GM12864 (cell line): ENCODE measurements at regions not wholly inside any gene's neighbourhood (a gene's known extent, or its start where the extent isn't known, plus 50 kb on each side); places are given as distances from the start of the nearest gene placed in this dataset.

Source experiments
- DNase-seq: peaks from one replicate; pipeline ENCODE4 v3.0.0-alpha.2; 2011; ENCODE audit warnings: low read depth
- H3K4me3 ChIP-seq: 2 replicates; pipeline ENCODE4 v1.5.1; 2011; ENCODE audit warnings: mild to moderate bottlenecking, low read depth, low read length, control low read depth
- TF ChIP-seq, protein P1 (sequence below): IDR thresholded peaks from 2 replicates; pipeline ENCODE4 v1.5.1; 2011; ENCODE audit warnings: low read depth, mild to moderate bottlenecking, moderate library complexity, low read length, control low read depth, inconsistent platforms; ENCODE audit errors: missing control alignments

DNA sequence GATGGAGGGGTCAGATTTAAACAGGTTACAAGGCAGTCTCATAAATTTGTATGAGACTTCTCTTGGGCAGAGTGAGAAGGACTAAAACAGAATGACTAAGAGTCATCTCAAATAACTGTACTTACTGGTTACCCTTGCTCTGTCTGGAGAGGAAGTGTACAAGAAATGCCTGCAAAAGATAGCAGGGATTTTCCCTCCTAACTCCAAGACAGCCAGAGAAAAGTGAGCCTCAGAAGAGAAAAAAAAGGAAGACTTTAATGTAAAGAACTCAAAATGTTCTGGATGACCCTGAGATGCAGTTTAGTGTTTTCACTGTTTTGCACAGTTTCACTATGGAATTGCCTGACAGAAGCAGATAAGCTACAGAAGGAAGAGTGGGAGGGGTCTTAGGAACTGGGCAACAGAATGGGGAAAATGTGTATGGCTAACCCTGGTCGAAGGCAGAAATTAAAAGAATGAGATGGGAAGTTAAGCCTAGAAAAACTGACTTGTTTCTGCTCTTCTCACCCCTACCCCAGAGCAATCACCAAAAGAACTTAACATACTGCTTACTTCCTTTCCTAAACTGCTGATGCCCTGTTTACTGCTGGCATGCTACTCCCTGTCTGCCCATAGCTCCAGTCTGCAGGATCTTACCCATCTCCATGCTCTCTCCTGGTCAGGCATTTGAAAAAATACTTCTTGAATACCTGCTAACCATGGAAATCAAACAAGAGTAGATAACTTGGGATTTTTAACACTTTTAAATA, 98.1 kb upstream of the MARCKS start:
- DNase-seq = no peak
- TF ChIP-seq, protein P1, sequence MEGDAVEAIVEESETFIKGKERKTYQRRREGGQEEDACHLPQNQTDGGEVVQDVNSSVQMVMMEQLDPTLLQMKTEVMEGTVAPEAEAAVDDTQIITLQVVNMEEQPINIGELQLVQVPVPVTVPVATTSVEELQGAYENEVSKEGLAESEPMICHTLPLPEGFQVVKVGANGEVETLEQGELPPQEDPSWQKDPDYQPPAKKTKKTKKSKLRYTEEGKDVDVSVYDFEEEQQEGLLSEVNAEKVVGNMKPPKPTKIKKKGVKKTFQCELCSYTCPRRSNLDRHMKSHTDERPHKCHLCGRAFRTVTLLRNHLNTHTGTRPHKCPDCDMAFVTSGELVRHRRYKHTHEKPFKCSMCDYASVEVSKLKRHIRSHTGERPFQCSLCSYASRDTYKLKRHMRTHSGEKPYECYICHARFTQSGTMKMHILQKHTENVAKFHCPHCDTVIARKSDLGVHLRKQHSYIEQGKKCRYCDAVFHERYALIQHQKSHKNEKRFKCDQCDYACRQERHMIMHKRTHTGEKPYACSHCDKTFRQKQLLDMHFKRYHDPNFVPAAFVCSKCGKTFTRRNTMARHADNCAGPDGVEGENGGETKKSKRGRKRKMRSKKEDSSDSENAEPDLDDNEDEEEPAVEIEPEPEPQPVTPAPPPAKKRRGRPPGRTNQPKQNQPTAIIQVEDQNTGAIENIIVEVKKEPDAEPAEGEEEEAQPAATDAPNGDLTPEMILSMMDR = no peak
- H3K4me3 ChIP-seq = no peak overlapping the region

DNA sequence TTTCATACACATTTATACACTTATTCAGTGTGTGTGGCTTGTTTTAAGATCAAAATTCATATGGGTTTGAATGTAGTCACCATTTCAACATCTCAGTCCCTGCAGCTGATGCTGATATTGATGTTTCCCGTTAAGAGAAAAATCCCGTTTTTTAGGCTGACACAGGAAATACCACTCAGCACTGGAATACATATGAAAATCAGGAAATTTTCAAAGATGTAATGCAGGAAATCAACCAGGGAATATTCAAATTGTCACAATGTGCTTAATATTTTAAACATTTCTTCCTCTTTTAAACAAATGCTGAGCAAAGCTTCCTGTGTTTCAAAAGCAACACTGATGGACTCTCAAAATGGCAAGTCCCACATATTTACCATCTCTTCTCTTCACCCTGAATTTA, 94.5 kb upstream of the MARCKS start:
- DNase-seq = no peak
- no peak overlapping the region for H3K4me3 ChIP-seq
- TF ChIP-seq, protein P1 = no peak

DNA sequence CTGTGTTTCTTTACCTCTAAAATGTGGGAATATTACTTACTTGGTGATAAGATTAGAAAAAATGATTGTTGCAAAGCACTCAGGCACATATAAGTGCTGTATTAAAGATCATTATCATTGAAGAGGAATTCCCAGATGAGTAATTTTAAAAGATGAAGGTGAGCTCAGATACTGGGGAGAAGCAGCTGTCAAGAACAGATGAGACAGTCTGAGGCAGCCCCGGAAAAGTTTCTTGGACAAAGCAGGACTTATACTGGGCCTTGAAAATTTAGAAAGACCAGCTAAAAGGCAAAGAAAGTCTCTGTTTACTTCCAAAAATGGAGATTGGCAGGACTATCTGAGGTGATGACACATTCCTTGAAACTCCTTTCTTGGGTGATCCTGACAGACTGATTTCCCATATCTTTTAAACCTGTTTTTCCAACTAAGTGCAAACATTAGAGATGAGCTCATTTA, 93.8 kb upstream of the MARCKS start:
- DNase-seq = no peak
- H3K4me3 ChIP-seq = no peak overlapping the region
- TF ChIP-seq, protein P1 = no peak

DNA sequence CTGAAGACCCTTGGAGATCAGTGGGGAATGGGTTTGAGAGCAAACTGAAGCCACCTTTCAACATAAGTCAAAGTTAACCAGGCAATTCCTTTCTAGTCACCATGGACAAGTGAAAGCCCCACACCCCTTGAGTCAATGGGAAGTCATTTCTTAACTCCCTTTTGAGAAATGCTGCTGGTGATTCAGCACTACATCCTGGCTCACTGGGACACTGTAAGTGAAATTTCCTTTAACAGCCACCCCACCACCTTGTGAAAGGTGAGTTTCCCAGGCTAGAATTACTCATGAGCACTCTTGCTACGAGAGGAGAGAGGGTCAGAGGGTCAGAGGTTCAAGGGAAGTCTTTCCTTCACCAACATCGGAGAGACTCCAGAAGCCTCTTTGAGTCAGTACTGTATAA, 93.3 kb upstream of the MARCKS start:
- TF ChIP-seq, protein P1 = no peak
- peak; percentile 60 for DNase-seq
- no peak overlapping the region for H3K4me3 ChIP-seq

DNA sequence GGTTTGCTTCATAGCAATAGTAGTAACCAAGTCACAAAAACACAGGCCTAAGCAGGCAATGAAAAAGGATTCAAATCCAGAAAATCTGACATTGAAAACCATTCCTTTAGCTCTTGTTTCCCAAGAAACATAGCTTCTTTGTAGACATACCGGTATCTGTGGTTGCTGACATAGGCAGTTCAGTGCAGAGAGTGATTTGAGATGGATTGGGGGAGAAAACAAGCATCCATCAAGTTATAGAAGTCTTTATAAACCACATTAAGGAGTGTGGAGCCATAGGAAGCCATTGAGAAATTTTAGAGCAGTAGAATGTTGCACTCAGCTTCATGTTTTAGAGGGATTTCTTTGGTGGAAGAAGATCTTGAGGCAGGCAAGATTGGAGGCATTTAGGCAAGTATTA, 91.2 kb upstream of the MARCKS start:
- H3K4me3 ChIP-seq = no peak overlapping the region
- no peak for DNase-seq
- TF ChIP-seq, protein P1 = no peak

DNA sequence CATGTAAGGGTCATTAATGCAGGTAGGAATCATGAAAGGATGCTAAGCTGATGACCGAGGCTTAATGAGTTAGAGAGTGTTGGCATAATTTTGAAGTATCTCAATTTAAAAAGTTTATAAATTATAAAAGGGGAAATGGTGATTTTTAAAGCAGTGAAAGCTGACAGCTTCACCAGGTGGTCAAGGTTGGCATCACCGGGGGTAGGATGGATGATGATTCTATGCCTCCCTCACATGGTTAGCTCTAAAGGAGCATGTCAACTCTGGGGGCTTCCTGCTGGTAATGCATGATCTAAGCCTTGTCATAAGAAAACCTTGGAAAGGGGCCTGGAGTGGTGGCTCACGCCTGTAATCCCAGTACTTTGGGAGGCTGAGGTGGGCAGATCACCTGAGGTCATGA, 89.2 kb upstream of the MARCKS start:
- TF ChIP-seq, protein P1 = no peak
- no peak for DNase-seq
- H3K4me3 ChIP-seq = no peak overlapping the region

DNA sequence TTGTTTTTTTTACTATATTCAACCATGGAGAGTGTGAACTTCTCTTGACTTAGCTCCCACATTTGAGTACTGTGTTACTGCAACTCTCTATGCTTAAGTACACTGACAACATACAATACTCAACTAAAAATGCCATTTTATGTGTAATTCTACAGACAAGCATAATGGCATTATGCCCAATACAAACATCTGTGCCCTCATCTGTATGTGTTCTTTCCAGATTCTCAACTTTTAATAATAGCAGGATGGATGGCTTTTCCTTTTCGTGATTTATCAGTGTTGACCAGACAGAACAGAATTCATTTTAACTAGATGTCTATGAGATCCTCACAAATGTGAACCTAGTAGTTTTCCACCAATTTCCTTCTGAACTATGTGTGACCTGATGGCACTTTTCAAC, 84.2 kb upstream of the MARCKS start:
- TF ChIP-seq, protein P1 = no peak
- no peak for DNase-seq
- no peak overlapping the region for H3K4me3 ChIP-seq
